HG03520 (cell line): ENCODE measurements at regions not wholly inside any gene's neighbourhood (a gene's known extent, or its start where the extent isn't known, plus 50 kb on each side); places are given as distances from the start of the nearest gene placed in this dataset.
A peak's percentile ranks its signal among the peaks of the same experiment; 100 is the strongest.
"Not testable (repeated sequence)": the region's sequence is repeated elsewhere in the genome, so short reads cannot be mapped to it uniquely, and the experiment has no call there.

Source experiments
- ATAC-seq: cut with Tn5 transposase; IDR thresholded peaks from one replicate; pipeline ENCODE4 v1.9.1; 2021; ENCODE audit warnings: mild to moderate bottlenecking, moderate library complexity; ENCODE audit not compliant: unreplicated experiment

GRCh38 chr1:168457296-168457695 lies 86.5 kb downstream of the XCL2 start:
- not testable (repeated sequence) for ATAC-seq

GRCh38 chr1:168455764-168456163 lies 88.0 kb downstream of the XCL2 start:
- no peak for ATAC-seq

DNA sequence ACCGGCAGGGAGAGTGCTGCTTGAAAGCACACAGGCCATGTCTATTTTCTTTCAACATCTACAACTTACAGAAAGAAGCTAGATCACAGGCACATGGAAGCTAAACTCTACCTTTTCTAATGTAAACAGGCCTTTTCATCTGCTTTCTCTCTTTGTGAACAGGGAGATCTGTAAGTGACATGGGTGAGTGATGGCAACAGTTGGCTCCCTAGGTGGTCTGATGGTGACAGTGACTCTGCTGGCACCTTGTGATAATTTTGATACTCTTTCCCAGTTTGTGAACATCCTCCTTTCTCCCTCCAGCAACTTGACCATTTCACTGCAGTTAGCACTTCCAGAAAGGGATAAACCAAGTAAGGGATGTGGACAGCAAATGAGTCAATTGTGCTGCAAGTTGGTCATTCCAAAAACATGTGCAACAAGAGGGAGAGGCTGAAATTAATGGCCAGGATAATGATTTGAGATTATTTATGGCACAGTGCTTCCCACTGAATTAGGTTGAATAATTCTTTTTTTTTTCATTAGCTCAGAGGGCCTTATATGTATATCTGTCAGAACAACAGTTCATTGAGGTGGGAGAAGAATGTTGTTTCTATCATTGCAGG lies 89.5 kb downstream of the XCL2 start:
- no peak for ATAC-seq

DNA sequence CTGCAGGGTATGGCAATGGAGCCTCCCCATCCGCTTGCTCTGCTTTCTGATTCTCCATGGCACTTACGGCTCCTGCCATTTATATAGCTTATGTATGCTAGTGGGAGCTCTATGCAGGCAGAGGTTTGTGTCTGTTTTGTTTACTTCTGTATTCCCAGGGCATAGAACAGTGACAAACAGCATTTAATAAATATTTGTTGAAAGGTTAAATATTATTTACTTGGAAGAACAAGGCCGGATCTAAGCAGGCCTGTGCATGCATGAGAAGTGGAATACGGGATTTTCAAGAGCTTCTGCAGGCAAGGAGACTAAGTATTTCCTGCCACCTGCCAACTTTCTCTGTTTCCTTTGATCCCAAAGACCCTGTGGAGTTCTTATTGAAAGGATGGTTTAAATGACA lies 90.7 kb downstream of the XCL2 start:
- no peak for ATAC-seq

DNA sequence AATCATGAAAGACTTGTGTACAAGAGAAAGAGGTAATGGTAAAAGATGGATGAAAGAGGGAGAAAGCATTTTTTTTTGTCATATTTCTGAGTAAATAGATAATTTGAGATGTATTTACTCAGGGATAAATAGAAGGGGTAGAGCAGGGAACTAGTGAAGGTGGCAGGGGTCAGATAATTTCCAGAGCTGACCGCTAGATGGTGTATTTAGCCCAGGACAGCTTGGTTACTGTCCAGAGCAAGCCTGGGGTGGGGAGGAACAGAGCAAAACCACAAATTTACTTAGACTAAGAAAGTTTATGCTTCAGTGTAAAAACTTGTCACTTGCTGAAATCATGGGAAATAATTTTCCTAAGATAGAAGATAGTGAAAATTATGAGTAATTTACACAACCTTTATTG lies 91.5 kb downstream of the XCL2 start:
- ATAC-seq = no peak

- ATAC-seq = no peak
Measured at GRCh38 chr1:168447871-168448270, 95.9 kb downstream of the XCL2 start.

- ATAC-seq = no peak
Measured at GRCh38 chr1:168446081-168446480, 97.7 kb downstream of the XCL2 start.

- no peak for ATAC-seq
Measured at GRCh38 chr1:168443899-168444298, 99.9 kb downstream of the XCL2 start.

DNA sequence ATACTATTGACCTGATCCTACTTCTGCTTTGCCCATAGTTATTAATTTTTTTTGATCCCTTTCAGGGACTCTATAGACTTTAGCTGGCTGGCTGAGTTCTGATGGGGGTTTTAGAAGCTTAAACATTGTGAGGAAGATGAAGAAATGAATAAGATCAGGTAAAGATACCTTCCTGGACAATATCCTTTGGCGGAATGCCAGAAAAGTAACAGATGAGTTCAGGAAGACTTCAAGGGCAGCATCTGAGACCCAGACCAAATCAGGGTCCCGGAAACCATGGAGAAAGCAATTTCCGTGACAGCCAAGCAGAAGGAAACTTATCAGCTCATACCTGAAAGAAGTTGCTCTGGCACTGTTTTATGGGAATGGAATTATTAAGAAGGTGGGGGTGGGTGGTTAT lies 100.4 kb downstream of the XCL2 start:
- ATAC-seq = no peak

DNA sequence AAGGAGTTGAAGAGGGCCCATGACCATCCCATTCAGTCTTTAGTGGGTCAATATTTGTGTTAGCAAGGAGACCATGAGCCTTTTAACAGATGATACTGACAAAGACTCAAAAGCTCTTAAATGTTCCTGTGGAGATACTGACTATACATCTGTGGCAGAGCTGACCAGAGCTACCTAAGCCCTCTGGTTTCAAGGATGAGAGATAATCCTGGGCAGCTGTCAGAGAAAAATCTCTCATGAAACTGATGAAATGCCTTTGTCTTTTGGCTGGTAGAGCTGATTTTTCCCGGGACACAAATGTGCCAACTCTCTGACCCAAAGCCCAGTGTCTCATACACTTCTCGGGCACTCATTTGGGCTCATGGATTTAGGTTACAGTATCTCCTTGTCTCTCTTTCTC lies 100.9 kb downstream of the XCL2 start:
- ATAC-seq = no peak

DNA sequence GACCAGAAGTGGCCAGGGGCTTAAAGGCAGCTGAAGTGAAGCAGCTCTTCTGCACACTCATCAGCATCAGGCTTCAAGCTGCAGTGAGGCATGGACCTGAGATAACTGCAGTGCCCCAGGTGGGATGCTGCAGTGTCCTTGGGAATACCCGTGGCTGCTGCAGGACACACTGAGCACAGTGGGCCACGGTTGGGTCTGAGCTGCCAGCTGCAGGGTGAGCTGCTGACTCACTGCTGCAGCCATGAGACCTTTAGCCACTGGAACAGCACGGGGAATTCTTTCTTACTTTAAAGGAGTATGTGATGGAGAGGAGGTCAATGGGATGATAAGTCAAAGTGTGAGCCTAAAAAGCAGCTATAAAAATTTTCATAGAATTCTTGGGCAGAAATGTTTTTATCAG lies 102.1 kb downstream of the XCL2 start:
- ATAC-seq = no peak

GRCh38 chr1:168439456-168440375 lies 104.1 kb downstream of the XCL2 start:
- peak; percentile 83 for ATAC-seq

- ATAC-seq = no peak
Measured at GRCh38 chr1:168438626-168439025, 105.2 kb downstream of the XCL2 start.

DNA sequence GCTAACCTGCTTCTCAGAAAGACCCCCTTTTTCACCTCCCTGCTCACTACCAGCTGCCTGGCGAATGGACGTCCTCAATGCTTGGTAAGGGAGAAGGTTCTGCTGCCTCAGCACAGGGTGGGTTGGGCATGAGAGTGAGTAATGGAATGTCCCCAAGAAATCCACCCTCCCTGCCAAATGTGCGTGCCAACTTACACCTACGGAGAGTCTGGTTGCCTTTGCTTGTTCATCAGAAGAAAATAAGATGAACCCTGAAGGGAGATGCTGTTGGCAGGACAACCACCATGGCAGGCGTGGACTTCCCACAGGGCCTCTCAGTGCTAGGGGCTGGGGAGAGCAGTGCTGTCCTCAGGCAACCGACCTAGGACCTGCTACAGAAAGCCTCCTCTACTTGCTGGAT lies 106.0 kb downstream of the XCL2 start:
- no peak for ATAC-seq

DNA sequence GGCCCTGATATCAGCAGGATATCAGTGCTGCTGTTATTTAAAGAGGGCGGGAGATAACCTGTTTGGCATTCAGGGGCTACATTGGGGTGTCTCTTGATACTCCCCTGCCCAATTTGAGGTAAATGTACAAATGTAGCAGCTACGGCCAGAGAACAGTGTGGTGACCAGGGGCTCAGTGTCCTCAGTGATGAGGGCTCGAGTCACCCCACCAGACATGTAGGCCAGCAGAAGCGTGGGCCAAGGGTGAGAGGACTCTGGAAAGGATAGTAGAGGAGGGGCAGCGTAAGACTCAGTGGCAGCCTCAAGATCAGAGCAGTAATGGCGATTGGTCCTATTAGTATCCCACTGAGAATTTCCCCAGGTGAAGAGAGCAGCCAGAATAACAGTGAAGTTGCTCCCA lies 108.4 kb downstream of the XCL2 start:
- no peak for ATAC-seq

DNA sequence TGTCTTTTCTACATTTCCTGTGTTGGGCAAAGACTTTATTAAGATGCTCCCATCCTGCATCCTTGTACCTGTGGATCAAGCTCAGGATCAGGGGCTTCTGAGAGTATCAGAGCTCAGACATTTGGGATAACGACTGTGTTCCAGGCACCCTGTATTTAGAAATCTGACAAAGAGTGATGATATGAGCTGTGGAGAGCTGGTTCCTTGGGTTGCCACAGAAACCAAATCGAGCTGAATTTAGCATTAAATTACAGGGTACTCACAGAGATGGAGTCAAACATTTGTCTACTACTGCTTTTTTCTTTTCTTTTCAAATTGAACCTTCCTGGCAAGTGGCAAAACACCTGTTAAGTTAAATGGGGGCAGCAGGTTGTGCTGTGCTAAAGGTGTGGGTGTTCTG lies 110.6 kb downstream of the XCL2 start:
- ATAC-seq = no peak

DNA sequence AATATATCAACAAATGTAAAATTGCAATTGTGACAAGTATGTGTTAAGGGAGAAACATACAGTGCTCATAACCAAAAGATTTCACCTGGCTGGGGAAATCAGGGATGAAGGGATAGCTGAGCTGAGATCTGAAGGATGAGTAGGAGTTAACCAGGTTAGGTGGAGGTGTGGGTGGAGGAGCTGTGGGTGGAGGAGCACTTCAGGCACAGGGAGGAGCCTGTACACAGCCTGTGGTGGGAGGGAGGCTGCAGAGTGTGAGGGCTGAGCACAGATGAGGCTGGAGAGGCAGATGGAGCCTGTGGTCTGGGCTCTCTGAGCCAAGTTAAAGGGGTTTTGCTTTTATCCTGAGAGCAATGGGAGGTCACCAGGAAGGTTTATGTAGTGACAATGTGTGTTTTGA lies 111.9 kb downstream of the XCL2 start:
- ATAC-seq = no peak

DNA sequence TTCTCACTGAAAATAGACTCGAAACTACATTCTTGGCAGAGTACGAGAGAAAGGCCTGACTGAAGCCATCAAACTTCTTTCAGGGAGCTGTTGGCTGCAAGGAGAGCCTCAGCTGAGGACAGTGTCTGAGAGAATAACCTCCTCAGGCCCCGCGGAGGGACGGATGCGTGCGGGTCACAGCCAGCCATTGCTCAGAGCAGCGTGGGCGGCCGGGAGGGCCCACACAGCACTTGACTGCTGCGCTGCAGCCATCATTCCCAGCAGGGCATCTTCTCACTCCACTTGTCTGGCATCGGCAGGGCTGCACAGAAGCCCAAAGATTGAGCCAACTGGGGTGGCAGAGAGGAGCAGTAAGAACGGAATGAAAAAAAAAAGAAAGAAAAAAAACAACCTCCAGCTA lies 113.5 kb downstream of the XCL2 start:
- no peak for ATAC-seq

DNA sequence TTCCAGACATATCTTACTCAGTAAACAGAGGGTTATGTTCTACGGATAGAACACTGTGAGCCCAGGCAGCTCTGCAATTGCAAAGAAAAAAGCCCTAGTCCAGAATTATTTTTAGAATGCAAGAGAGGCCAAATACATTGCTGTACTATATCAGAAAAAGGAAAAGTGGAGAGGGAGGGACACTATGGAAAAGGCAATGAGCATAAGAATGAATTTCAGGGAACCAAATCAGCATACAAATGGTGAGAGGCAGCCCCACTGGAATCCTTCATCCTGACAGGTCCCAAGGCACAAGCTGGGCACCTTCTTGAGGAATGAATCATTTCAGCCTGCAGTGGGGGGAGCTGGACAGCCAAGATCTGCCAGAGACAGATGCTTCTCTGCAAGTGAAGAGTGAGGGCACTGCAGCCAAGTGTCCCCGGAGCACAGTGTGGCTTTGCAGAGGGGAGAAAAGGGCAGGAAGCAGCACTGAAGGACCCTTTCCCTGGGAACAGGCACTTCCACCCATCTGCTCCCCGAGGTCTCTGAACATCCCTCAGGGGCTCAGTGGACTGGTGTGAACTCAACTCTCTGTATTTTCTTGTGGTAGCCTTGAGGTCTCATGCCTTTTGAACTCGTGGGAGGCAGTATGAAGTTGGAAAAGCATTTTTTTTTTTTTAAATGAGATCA lies 115.6 kb downstream of the XCL2 start:
- ATAC-seq = no peak

DNA sequence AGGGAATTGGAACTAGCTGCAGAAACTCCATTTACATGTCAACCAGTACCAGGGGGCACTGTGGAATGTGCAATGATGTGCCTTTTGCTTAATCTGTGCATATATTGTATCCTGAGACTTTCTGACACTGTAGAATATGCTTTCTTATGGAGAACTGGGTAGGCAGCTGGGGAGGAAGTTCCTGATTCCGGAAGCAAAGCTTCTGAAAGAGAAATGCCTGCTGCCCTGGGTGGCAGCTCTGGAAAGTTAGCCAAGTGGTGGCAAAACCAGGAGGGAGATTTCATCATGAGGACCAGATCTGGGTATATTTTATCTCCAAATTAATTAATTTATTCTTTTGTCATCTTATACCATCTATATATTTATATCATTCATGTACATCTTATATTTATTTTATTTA lies 116.7 kb downstream of the XCL2 start:
- no peak for ATAC-seq

DNA sequence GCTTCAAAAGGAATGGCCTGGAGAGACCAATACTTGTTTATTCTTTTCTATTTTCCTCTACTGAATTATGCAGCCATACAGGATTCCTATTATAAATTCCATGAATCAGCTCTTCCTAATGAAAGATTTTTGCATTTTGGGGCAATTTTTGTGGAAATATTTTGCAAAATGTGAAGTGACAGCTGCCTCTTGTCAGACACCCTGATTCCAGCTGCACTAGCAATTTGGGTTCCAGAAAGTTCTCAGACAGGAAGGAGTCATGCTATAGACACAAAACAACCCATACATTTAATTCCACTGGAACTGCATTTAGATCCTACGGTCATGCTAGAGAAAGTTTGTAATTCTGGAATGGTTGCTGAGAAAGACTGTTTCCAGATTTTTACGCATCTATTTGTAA lies 119.5 kb downstream of the XCL2 start:
- no peak for ATAC-seq
